Fibroblast of villous mesenchyme (primary cell): ENCODE measurements at regions not wholly inside any gene's neighbourhood (a gene's known extent, or its start where the extent isn't known, plus 50 kb on each side); places are given as distances from the start of the nearest gene placed in this dataset.
"Not testable (repeated sequence)": the region's sequence is repeated elsewhere in the genome, so short reads cannot be mapped to it uniquely, and the experiment has no call there.

Experiments used
- DNase-seq: peaks from one replicate; pipeline ENCODE4 v3.0.0-alpha.2; 2010; ENCODE audit warnings: low read depth
- H3K4me3 ChIP-seq: 2 replicates; pipeline ENCODE4 v1.5.1; 2011; ENCODE audit warnings: low read depth, mild to moderate bottlenecking, low read length
- CTCF ChIP-seq: IDR thresholded peaks from 2 replicates; pipeline ENCODE4 v1.5.1; 2012; ENCODE audit warnings: low read depth, mild to moderate bottlenecking, low read length; ENCODE audit not compliant: insufficient read depth

- H3K4me3 ChIP-seq = no peak overlapping the region
- DNase-seq = no peak
- TF ChIP-seq CTCF = no peak
Measured at GRCh38 chr22:22733881-22734373, 89.5 kb downstream of the GGTLC2 start.

- not testable (repeated sequence) for DNase-seq, H3K4me3 ChIP-seq
Measured at GRCh38 chr22:22734395-22735272, 90.2 kb downstream of the GGTLC2 start.

GRCh38 chr22:22735276-22735675 lies 90.9 kb downstream of the GGTLC2 start:
- H3K4me3 ChIP-seq = not testable (repeated sequence)

DNA sequence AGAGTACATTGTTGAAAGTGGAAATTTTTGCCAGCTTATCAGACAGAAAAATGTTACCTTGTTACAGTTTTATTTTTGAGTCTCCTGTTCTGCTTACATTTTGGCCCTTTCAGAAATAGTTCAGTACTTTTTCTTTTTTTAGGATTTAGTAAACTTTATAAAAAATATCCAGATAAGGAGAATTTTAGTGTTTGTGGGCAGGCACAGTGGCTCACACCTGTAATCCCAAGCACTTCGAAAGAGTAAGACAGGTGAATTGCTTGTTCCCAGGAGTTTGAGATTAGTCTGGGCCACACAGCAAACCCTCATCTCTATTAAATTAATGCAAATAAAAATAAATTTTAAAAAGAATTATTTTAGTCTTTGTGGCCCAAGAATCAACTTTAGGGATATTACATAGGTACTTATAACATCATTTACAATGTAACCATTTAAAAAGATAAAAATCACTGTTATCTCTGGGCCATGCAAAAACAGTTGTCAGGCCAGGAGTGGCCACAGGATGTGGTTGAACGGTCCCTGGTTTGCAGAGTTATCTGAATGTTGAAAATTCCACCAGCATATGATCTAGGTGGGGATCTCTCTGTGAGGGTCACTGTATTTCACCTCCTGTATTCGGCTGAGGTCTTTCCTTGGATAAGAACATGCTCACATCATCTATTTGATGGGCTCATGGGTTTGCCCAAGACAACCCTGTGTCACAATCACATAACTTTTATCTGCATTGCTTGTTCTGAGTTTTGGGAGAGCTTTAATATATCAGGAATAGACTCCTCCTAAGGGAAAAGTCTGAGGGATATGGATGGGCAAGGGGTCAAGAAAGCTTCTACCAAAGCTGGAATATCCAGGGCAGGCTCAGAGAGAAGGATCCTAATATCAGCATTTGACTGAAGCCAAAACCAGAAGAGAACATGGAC lies 91.5 kb downstream of the GGTLC2 start:
- no peak overlapping the region for H3K4me3 ChIP-seq
- DNase-seq = no peak
- no peak for TF ChIP-seq CTCF

More at GRCh38 chr22:22735276-22735675, 90.9 kb downstream of the GGTLC2 start:
- not testable (repeated sequence) for DNase-seq

DNA sequence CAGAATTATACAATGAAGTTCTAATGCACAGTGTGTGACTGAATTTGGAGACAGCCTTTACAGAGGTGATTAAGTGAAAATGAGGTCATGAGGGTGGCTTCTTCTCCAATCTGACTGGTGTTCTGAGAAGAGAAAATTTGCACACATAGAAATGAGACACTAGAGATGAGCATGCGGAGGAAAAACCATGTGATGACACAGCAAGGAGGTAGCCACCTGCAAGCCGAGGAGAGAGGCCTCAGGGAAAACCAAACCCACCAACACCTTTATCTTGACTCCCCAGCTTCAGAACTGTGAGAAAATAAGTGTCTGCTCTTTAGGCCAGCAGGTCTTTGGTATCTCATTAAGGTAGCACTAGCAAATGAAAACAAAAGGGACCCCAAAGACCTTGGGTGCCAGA lies 93.2 kb downstream of the GGTLC2 start:
- no peak overlapping the region for H3K4me3 ChIP-seq
- no peak for TF ChIP-seq CTCF
- DNase-seq = no peak

DNA sequence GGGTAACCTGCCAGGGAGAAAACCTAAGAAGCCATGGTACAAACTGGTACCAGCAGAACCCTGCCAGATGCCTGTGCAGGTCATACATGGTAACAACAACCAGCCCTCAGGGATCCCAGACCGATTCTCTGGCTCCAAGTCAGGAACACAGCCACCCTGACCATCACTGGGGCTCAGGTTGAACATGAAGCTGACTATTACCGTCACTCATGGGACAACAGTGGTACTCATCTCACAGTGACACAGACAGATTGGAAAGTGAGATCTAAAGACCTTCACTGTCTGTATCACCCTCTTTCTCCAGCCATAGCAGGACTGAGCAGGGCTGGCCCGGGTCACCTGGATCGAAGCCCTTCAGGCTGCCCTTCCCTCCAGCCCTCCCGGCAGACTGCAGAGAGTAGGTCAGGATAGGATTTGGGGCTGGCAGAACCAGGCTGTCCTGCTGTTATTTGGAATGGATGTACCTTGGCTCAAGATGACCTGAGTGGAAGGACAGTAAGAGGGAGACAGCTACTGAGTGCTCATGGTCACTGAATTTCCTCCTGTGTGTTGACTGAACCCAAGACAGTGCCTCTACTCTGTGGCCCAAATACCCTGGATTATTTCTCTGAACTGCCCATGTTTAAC lies 94.7 kb downstream of the GGTLC2 start:
- no peak for DNase-seq
- no peak overlapping the region for H3K4me3 ChIP-seq
- no peak for TF ChIP-seq CTCF

- H3K4me3 ChIP-seq = no peak overlapping the region
- no peak for DNase-seq
- no peak for TF ChIP-seq CTCF
Measured at GRCh38 chr22:22740560-22741276, 96.3 kb downstream of the GGTLC2 start.
